GM21576 (cell line): ENCODE measurements at regions not wholly inside any gene's neighbourhood (a gene's known extent, or its start where the extent isn't known, plus 50 kb on each side); places are given as distances from the start of the nearest gene placed in this dataset.
A peak's percentile ranks its signal among the peaks of the same experiment; 100 is the strongest.

ENCODE experiments used
- ATAC-seq: cut with Tn5 transposase; IDR thresholded peaks from one replicate; pipeline ENCODE4 v1.9.1; 2021; ENCODE audit warnings: mild to moderate bottlenecking, moderate library complexity; ENCODE audit not compliant: unreplicated experiment

DNA sequence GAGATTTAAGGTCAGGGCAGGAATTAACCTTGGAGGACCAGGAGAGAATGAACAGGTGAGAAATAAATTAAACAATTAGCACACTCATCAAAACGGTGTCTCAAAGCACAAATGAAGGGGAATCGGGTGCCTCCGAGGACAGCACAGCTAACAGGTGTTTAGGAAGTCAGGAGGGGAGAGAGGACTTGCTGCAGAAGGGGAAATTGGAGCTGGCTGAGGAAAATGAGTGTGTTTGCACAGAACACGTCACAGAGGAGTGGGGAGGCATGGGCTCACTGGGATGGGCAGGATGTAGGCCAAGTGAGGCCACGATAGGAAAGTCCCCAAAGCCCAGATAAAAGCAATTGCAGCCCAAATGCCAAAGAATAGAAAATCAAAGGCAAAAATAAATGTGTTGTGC lies 121.7 kb downstream of the ZNF664 start:
- ATAC-seq = no peak

DNA sequence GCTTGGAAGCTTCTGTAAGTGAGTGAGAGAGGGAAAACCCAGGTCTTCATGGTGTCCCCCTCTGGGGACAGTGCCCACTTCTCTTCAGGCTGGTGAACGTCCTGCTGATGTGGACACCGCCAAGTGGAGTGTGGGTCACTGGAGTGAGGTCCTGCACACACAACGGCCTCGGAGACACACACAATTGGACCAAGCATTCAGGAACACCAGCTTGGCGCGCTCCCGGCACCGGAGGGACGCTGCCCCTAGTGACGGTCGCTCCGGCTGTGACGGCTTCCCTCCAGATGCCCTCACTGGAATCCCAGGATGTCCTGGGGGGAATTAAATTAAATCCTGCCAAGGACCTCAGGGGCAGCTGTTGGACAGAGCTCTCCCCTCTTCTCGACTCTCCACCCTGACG lies 123.1 kb downstream of the ZNF664 start:
- no peak for ATAC-seq

DNA sequence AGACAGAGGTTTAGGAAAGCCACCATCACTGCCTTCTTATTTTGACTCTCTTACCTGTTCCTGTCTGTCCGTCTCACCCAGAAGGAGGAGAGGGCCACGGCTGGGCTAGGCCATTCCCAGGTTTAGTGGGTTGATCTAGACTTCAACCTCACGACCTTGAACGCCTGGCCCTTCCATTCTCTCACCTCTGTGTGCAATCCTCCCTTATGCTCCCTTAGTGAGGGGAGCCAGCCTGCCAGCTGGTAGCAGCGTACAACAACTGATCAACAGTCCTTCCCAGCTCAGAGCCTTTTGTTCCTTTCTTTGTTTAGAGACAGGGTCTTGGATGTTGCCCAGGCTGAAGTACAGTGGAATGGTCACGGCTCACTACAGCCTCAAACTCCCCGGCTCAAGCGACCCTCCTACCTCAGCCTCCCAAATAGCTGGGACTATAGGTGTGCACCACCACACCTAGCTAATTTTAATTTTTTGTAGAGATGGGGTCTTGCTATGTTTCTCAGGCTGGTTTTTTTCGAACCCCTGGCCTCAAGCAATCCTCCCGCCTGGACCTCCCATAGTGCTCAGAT lies 123.9 kb downstream of the ZNF664 start:
- ATAC-seq = no peak

DNA sequence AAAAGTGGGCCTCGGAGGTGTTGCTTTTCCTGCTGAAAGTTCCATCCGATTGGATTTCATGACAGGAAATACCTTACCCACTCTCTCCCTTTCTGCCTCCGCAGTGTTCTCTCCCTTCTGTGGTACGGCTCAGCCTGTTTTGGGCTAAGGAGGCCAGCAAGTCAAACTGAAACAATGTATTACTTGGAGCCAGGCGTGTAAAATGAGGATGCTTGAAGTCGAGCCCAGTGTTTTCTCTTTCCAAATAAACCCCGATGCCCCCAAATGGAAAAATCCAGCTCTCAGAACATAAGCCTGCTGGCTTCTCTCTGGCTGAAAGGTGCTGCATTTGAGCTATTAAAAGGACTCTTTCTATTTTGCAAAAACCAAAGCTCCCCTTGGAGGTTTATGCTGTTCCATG lies 124.7 kb downstream of the ZNF664 start:
- ATAC-seq = no peak

- no peak for ATAC-seq
These were observed 125.2 kb downstream of the ZNF664 start for GRCh38 chr12:124098101-124098757.

DNA sequence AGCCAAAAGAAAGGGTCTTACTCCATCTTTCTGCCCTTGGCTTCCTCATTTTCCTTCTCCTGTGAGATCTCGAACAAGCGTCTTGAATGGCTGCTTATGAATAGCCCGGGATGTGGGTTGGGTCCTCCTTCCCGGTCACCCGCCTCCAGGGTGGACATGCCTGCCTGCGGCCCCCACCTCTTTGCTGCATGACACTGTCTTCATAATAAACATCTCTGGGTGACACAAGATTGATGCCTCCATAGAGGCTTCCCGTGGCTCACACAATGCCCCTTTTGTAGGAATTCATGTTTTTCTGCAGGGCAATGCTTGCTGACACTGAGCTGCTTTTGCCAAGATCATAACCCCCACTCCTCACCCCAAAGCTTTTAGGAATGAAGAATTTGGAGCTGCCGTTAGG lies 125.9 kb downstream of the ZNF664 start:
- ATAC-seq = no peak

GRCh38 chr12:124099661-124100060 lies 126.6 kb downstream of the ZNF664 start:
- no peak for ATAC-seq

DNA sequence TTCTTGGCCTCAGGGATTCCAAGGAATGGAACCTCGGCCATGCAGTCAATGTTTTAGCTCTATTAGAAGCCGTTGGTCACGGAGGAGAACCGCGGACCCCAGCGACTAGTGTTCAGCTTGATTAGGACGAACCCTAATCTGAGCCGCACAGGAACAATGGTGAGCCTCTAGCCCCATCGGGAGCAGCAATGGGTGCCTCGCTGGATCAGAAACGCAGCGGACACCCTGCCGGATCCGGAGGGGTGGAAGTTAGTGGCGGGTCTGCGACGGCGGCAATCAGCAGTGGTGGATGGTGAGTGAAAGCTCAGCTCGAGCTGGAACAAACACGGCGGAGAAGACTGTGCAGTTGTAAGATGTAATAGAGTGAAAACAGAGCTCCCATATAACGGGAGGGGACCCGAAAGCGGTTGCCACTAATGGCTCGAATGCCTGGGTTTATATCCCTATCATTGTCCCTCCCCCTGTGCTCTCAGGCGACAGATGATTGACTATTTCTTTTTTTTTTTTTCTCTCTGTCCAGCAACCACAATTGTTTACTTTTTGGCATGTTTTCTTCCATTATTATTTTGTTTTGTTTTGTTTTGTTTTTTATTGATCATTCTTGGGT lies 127.7 kb downstream of the ZNF664 start:
- no peak for ATAC-seq

DNA sequence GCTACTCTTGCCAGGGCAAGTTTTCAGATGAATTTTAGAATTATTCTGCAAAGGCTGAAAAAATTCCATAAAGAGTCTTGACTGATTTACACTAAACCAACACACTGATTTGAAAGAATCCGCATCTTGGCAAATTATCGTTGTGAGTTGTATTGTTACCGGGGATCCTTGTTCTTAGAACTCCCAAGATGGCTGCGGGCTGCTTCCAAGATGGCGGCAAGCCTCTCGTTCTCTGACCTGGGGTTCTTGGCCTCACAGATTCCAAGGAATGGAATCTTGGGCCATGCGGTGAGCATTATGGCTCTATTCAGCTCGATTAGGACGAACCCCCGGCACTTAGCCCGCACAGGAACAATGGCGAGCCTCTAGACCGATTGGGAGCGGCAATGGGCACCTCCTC lies 132.5 kb downstream of the ZNF664 start:
- no peak for ATAC-seq

GRCh38 chr12:124107351-124107750 lies 134.3 kb downstream of the ZNF664 start:
- ATAC-seq = no peak

DNA sequence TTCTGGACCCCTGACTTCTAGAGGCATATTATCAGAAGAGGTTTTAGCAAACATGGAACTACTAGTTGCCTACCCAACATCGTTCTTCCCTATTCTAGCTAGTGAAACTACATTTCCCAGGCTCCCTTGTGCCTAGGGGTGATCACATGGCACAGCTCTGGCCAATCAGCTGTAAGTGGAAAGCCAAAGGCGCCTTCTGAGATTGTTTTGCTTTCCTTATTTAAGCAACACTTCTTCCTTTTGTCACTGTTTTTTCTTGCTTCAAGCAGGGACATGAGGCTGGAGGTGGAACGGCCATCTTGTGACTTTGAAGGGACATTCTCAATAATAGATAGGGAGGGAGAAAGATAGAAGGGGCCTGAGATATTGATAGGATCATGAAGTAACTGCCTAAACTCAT lies 136.7 kb downstream of the ZNF664 start:
- ATAC-seq = no peak

- ATAC-seq = no peak
These were observed 137.4 kb downstream of the ZNF664 start for GRCh38 chr12:124110372-124110883.

DNA sequence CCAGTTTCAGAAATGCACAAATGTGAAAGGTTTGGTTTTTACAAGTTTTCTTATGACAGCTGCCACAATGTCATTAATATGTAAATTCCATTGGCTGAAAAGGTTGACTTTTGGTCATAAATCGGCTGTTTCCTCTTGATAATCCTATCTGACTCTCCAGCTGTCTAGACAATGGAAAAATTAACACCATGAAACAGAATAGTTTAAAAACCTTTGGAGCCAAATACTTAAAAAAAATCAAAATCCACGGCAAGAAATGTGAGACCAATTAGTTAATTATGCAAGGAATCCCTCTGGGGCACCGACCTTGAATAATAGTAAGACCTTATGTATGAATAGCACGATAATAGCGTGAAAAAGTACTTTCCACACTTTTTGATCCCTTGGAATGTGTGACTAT lies 138.0 kb downstream of the ZNF664 start:
- no peak for ATAC-seq

- no peak for ATAC-seq
These were observed 141.3 kb downstream of the ZNF664 start for GRCh38 chr12:124114316-124114715.

GRCh38 chr12:124115496-124115895 lies 142.5 kb downstream of the ZNF664 start:
- ATAC-seq = no peak

DNA sequence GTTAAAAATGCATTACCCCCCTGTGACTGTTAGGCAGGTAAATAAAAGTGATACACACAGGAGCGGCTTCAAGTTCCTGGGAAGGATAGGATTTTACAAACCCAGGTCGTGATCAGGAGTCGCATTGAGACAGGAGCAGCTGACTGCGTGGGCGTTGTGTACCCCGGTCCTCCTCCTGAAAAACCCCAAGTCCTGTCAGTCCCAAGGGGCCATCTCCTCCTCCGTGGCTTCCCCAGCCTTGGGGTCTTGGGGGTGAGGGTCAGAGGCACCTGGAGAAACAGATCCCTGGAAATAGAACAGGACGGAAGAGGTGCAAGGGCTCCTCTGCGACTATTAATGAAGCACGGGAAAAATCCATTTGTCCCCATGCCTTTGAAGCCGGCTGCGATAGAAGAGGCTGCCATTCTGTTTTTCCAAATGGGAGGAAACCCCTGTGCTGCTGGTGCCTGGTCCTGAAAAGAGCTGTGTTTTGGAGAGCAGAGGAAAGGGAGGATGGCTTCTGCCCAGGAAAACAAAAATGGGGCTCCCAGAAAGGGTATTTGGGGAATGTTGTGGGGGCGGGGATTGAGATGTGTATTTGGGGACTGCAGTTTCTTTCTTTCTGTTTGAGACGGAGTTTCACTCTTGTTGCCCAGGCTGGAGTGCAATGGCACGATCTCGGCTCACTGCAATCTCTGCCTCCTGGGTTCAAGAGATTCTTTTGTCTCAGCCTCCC lies 143.1 kb downstream of the ZNF664 start:
- no peak for ATAC-seq

DNA sequence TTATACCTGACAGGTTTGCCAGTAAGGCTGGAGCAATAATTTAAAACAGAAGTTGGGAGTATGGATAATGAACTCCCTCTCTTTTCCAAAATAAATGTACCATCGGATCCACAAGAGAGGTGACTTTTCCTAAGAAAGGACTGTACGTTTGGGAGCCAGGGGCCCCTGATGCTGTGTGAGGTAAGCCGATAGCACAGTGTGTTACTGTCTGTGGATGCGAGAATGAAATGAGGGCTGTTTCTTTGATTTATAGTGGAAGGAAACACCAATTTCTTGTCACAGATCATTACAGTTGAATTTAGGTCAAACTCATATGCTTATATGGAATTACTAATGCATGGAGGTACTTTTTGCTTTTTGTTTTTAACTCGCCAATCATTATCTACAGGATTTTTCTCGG lies 147.7 kb downstream of the ZNF664 start:
- no peak for ATAC-seq

- ATAC-seq = no peak
These were observed 149.7 kb downstream of the ZNF664 start for GRCh38 chr12:124122722-124123121.

- ATAC-seq = no peak
These were observed 150.4 kb downstream of the ZNF664 start for GRCh38 chr12:124123296-124124000.

- peak; percentile 76 for ATAC-seq
These were observed 152.3 kb downstream of the ZNF664 start for GRCh38 chr12:124125203-124125871.
